H54 (cell line): ENCODE measurements at regions not wholly inside any gene's neighbourhood (a gene's known extent, or its start where the extent isn't known, plus 50 kb on each side); places are given as distances from the start of the nearest gene placed in this dataset.

Experiments
- DNase-seq: peaks from one replicate; pipeline ENCODE4 v3.0.0; 2011; ENCODE audit warnings: low spot score, mixed read lengths; ENCODE audit not compliant: insufficient read length
- FAIRE-seq: peaks from 3 replicates; lab custom pipeline; 2011; peaks lifted over from hg19 to GRCh38; lab: Jason Lieb, UNC
- POLR2A ChIP-seq: IDR thresholded peaks from 2 replicates; pipeline ENCODE4 v1.6.1; 2011; ENCODE audit warnings: low read depth, mild to moderate bottlenecking, low read length

GRCh38 chr21:43364261-43364510 lies 62.7 kb downstream of the SIK1 start:
- no peak for TF ChIP-seq POLR2A
- FAIRE-seq (no peak), DNase-seq (no peak)

GRCh38 chr21:43363506-43364260 lies 63.2 kb downstream of the SIK1 start:
- DNase-seq: no peak
- TF ChIP-seq POLR2A: no peak
- FAIRE-seq: no peak

- FAIRE-seq: no peak
- no peak for TF ChIP-seq POLR2A
- DNase-seq: no peak
These were observed 64.0 kb downstream of the SIK1 start for GRCh38 chr21:43362915-43363314.

- DNase-seq: no peak
- FAIRE-seq: no peak
- no peak for TF ChIP-seq POLR2A
These were observed 64.6 kb downstream of the SIK1 start for GRCh38 chr21:43362321-43362791.

GRCh38 chr21:43361493-43362296 lies 65.2 kb downstream of the SIK1 start:
- DNase-seq (no peak), FAIRE-seq (no peak)
- no peak for TF ChIP-seq POLR2A

GRCh38 chr21:43361127-43361492 lies 65.8 kb downstream of the SIK1 start:
- no peak for TF ChIP-seq POLR2A
- FAIRE-seq (no peak), DNase-seq (no peak)

- no peak for TF ChIP-seq POLR2A
- no peak for FAIRE-seq
- no peak for DNase-seq
These were observed 66.3 kb downstream of the SIK1 start for GRCh38 chr21:43360441-43361126.

- DNase-seq (no peak), FAIRE-seq (no peak)
- no peak for TF ChIP-seq POLR2A
These were observed 67.8 kb downstream of the SIK1 start for GRCh38 chr21:43358940-43359822.

- TF ChIP-seq POLR2A: no peak
- FAIRE-seq: no peak
- DNase-seq: no peak
These were observed 69.1 kb downstream of the SIK1 start for GRCh38 chr21:43357715-43358430.

GRCh38 chr21:43355925-43356289 lies 71.0 kb downstream of the SIK1 start:
- no peak for DNase-seq
- TF ChIP-seq POLR2A: no peak
- no peak for FAIRE-seq

- no peak for TF ChIP-seq POLR2A
- DNase-seq (no peak), FAIRE-seq (no peak)
These were observed 71.5 kb downstream of the SIK1 start for GRCh38 chr21:43355266-43355924.

- TF ChIP-seq POLR2A: no peak
- FAIRE-seq (no peak), DNase-seq (no peak)
These were observed 72.3 kb downstream of the SIK1 start for GRCh38 chr21:43354666-43355065.
